HG03565 (cell line): ENCODE measurements at regions not wholly inside any gene's neighbourhood (a gene's known extent, or its start where the extent isn't known, plus 50 kb on each side); places are given as distances from the start of the nearest gene placed in this dataset.

ENCODE experiments used
- ATAC-seq: cut with Tn5 transposase; IDR thresholded peaks from one replicate; pipeline ENCODE4 v1.9.1; 2021; ENCODE audit warnings: mild to moderate bottlenecking, moderate library complexity; ENCODE audit not compliant: unreplicated experiment

DNA sequence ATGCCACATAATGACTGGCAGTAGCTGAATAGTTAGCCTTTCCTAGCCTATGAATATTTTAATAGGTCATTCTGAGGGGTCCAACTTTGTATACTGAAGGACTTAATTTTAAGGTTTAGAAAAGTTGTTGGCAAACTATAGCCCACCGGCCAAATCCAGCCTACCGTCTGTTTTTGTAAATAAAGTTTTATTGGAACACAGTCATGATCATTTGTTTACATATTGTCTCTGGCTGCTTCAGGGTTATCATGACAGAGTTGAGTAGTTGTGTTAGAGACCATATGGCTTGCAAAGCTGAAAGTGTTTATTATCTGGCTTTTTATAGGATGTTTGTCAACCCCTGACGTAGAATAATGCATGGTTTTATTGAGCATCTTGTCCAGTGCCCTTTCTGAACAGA, 73.4 kb downstream of the NTMT2 start:
- no peak for ATAC-seq

DNA sequence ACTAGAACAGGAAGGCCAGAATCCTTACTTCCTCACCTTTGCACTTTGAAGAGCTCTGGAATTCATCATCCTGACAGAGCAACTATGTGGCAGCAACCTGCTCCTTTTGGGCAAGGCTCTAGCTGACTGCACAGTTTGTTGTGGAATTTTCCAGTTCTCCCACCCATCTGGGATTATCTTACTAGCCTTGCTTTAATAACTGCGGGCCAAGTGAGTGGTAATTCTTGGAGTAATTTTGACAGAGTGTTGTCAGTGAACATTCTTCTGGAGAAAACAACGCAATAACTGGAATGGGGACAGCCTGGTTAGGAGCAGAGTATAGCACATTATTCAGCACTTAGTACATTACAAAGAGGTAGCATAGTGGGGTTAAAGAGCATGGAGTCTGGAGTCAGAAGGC, 75.3 kb downstream of the NTMT2 start:
- ATAC-seq: no peak

DNA sequence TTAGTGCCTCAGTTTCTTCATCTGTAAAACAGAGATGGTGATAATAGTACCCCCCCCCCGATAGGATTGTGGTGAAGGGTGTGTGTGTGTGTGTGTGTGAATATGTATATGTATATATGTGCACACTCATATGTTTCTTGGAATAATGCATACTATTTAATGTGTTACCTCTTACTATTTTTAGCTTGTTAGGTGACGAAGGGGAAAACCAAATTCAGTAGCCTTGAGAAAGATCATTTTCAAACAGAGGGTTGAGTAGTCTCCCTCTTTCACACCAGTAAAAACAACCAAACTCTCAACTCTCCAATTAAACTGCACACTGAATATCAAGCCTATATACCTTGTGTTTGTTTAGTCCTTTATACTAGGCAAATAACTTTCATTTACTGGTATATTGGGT, 75.7 kb downstream of the NTMT2 start:
- no peak for ATAC-seq

DNA sequence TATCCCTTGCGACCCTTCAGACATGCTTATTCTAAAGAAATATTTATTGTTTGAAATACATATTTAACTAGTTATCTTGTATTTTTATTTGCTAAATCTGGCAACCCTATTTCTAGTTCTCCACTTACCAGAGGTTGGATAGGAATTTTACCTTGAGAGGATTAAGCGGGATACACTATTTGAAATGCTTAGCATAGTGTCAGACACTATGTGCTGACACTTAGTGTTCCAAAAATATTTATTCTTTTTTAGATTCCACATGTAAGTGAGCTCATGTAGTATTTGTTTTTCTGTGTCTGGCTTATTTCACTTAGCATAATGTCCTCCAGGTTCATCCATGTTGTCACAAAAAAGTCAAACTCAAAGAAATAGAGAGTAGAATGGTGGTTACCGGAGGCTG, 78.7 kb downstream of the NTMT2 start:
- ATAC-seq: no peak

DNA sequence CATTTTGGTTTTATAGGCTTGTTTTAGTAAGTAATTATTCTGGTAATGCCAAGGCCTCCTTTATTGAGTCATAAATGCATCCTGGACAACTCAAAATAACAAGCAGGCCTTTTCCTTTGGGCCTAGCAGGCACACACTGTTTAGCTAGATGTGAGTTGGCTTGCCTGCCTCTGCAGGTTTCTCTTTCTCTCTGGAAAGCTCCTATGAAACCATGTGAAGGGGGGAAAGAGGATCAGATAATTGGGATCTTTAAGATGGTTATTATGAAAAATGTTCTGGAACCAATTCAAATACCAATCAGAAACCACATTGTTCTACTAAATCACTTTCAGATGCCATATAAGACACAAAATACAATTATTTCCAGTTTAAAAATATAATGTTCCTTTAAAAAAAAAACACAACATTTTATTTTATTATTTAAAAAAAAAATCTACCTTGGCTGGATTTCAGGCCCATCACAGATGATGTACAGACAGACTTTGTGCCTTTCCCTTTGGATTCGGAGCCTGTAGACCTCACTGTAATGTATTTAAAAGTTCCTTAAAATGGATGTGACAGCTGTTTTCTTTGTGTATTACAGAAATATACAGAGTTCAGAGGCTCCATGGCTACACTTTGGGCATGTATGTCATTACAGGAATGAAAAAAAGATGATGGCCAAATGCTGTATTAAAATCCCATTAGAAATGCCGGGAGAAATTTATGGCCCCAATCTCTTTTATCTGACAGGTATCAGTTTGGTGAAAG, 80.2 kb downstream of the NTMT2 start:
- ATAC-seq: no peak

DNA sequence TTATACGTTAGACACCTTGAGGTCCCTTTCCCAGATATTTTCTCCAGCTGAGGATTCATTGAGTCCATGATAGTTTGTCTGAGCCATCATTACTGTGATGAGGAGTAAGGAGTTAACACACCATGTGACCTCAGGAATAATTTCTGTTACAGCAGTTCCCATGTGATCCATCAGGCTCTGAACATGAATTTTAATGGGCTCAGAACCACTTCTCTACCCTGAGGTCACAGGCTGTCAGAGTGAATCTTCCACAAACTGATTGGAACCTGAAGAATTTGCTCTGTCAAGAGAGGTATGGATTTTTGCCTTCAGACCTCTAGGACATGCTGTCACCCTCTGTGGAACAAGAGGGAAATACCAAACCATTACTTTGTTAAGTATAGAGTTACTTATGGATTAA, 81.0 kb downstream of the NTMT2 start:
- ATAC-seq: no peak

DNA sequence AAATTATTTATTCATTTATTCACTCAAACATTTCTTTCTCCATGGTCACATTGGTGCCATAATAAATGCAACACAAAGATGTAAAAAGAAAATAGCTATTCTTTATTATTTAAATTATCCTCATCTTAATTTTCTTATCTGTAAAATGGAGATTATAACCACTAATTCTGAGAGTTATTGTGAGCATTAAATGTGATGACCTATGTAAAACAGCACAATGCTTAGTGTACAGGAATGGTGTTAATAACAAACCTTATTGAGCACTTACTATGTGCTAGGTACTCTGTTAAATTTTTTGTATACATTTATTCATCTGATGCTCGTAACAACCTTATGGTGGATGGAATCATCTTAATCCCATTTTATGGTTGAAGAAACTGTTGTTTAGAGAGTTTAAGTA, 84.6 kb downstream of the NTMT2 start:
- ATAC-seq: no peak

DNA sequence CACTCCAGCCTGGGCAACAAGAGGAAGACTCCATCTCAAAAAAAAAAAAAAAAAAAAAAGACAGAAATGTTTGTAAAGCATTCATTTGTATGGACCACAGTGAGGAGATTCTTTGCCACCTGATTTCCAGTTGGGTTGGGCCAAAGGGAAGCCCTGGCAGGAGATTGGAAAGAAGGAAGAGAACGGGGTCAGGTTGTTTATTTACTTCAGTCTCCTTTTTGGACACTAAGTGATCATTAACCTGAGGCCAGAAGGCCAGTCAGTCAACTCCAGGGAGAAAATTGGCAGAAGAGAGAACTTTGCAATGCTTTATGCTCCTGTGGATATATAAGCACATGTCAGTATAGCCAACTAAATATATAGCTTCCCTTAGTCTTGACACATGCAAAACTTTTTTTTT, 85.9 kb downstream of the NTMT2 start:
- no peak for ATAC-seq

DNA sequence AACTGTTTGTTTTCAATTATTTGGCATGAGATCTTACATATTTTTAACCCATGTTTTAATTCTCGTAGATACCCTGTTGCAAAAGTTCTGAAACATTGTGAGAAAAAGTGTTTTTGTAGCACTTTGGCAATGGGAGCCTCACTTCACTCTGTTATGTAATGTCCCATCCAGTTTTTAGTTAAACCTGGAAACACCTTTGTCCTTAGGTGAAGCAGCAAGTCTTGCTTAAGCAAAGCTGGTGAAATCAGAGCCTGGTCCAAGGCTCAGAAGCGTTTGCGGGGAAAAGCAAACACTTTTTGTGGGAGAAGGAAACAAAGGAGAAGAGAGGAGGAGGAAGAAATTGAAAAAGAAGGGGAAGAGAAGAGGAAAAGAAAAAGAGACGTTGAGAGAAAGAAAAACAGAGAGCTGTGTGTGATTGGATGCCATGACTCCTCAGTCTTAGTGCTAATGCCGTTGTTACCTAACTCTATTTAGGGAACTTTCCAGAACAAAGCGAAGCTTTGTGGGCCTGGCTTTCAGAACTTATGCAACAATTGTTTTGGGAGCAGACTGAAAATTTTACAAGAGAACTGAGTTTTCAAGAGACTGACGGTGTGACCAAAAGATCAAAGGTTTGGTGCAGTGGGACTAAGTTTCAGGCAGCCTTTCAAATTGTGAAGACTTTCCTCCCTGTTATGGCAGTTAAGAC, 93.1 kb downstream of the NTMT2 start:
- ATAC-seq: no peak

DNA sequence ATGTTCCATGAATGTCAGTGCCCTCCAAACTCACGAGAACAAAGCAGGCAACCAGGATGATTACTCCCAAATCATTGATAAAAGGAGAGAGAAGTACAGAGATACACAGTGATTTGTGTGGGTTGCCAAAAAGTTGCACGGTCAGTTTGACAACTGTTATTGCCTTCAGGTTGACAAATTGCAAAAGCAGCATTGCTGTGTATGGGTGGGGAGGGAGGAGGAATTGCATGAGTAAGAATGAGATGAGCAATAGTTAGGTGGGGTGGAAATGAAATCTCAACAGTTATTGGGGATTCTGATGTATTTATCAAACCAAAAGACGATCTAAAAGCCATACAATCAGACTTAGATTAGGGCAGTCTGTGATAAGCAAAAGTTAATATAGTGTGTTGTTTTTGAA, 93.7 kb downstream of the NTMT2 start:
- ATAC-seq: no peak

DNA sequence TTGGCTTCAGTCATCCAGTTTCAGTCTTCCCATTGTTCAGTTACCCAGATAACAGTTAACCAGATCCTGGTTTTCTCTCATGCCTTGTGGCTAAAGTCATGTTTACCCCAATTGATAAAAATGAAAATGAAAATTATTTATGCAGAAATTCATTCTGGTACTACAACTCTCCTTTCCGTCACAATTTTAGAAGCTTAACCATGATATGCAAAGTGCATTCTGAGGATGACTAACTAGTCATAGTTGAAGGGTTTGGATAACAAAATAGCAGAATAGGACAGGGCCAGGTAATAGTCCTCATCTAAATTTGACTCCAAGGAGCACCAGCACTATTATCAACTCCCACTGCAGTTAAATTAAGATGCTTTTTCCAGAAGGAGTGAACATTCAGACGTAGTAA, 94.7 kb downstream of the NTMT2 start:
- peak; percentile 98 for ATAC-seq

DNA sequence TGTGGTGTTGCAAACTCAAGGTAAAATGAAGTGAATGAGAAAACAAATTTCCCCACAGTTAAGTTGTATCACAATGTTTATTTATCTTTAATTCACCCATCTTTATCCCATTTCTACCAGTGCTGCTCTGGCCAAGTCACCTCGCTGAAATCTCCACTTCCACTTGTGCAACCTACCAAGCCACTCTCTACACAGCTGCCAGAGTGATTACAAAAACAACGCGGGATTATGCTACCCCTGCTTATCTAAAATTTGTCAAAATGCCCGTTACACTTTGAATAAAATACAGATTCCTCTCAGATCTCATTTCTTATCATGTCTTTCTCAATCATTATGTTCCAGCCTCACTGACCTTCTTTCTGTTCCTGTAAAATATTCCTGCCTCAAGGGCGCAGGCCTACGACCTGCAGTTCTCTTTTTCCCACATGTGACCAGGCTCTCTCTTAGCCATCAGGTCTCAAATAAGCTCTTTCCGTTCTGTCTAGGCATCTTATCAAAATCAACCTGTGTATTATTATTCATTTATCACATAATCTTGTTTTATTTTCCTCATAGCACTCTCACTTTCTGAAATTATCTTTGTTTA, 95.6 kb downstream of the NTMT2 start:
- ATAC-seq: no peak

DNA sequence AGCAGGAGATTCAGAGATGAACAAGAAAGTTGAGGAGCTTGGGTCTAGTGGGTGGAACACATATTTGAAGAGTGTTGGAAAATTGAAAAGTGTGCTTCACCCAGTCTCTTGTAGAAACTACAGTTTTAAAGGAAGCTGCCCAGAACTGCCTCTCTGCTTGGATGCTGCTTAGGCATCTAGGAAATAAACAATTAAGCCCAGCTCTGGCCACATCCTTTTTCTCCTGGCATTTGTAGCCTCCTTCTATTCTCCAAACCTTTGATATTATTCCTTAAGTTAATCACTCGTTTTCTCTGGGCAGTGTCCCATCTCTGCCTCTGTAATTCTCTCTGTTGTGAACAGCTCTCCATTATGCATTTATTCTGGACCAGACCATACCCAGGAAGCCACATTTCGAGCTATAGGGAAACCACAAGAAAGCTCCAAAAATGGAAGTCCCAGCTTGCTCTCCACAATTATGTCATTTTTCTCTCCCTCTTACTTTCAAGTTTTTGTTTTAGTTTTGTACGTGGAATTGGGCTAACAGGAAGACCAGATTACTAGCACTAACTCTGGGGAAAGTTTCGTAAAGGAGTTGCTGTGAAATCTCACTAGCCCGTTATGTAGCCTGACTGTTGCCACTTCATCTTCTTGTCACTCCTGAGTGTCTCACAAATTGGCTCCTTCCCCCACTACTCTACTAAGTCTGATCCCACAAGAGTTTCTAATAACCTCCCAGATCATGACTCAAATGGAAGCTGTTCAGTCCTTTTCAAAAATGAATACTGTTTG, 102.2 kb downstream of the NTMT2 start:
- peak; percentile 54 for ATAC-seq

DNA sequence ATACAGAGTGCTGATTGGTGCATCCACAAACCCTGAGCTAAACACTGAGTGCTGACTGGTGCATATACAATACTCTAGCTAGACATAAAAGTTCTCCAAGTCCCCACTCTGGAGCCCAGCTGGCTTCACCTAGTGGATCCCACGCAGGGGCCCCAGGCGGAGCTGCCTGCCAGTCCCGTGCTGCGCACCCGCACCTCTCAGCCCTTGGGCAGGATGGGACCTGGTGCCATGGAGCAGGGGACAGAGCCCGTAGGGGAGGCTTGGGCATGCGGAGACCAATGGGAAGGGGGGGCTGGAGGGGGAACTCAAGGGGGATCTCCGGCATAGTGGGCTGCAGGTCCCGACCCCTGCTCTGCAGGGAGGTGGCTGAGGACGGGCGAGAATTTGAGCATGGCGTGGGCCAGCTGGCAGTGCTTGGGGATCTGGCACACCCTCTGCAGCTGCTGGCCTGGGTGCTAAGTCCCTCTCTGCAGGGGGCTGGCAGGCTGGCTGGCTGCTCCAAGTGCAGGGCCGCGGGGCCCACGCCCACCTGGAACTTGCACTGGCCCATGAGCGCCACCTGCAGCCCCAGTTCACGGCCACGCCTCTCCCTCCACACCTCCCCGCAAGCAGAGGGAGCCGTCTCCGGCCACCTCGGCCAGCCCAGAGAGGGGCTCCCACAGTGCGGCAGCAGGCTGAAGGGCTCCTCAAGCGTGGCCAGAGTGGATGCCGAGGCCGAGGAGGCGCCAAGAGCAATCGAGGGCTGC, 104.9 kb downstream of the NTMT2 start:
- no peak for ATAC-seq

DNA sequence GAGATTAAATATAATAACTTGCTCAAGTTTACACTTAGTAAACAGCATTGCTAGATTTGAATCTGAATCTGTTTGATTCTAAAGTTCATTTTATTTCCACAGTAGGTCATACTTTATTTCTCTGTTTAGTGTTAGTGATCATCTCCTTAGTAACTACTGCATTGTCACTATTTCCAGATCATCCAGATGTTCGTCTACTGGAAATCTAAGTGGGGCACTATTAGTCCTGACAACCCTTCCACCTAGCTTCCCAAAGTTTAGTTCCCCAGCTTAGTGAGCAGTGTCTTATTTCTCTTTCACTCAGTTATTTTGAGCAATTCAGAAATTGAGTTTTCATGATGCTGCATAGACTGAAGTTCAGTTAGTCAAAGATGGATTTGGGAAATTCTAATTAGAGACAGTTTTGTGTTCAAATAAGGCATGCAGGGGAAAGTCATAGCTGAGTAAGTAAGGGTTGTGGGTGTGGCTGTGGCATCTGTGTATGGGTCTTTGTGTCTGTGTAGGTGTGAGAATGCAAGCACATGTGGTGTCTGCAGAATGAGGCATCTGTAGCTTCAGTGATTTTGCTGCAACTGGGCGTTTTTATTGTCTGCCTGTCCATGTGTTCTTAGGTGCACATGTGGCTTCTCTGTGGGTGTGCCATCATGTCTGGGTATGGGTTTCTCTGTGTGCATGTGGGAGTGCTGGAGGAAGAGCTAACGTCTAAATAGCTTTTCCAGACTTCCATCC, 107.3 kb downstream of the NTMT2 start:
- ATAC-seq: no peak

DNA sequence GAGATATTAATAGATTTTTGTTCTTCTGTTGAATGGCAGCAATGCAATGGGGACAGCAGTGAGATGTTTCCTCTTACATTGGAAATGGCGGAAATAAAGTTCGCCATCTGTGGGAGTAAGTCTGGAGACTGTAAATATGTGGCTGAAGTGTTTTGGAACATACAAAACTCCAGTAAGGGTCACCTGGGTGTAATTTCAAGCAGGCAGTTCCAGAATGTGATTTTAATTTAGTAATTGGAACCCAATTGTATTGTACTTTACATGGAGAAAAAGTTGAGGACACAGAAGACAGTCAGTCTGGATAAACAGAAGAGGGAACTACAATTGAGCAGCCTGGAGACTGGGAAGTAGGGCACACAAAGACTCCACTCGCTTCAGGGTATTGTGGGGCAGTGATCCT, 108.6 kb downstream of the NTMT2 start:
- ATAC-seq: no peak

DNA sequence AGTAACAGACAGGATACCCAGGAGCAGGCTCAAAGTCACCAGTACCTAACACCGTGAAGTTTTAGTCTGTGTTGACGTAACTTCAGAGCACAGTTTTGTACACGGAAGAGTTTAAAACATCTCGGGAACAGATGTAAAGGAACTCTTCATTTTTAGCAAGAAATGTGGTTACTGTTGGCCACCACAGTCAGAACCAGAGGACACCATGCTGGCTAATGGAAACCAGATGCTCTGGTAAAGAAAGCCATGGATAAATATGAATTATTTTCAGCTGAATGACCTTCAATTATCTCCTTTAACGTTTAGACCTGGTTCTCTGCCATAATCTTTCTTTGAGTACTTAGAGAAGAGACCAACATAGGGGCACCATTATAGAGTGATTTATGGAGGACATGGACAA, 115.9 kb downstream of the NTMT2 start:
- ATAC-seq: no peak

DNA sequence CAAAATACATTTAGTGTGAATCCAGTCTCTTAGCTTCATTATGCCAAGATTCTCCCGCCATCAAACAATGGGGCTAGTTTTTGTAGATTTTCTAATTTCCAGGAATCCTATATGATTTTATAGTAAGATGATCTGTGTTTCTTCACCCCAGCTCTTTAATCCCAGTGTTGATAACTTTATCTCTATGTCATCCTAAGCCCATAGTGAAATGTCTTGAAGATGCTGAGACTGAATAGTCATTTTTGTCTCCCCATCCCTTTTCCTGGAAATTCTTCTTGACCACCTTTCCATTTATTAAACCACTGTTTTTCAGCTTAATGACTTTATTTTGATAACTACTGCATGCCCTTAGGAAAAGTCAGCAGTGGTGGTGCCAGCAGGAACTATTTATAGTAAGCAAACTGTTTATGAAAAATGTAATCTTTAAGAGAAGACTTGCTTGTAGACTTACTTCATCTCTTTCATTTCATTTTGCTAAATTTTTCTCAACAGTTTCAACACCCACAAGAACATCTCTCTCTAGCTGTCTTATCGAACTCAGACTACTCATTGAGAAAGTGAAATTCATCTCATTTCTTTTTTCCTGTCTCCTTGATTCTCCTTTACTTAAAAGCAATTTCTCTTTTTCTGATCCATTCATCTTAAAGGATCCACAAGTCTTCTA, 116.6 kb downstream of the NTMT2 start:
- no peak for ATAC-seq

DNA sequence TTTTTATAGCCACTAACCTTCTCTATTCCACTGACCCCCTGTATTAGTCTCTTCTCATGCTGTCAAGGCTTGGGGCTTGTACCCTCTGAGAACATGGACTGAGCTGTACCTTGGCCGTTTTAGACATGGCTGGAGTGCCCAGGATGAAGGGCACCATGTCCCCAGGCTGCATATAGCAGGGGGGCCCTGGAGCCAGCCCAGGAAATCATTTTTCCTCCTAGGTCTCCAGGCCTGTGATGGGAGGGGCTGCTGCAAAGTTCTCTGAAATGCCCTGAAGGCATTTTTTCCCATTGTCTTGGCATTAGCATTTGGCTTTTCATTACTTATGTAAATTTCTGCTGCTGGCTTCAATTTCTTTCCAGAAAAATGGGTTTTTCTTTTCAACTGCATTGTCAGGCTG, 119.5 kb downstream of the NTMT2 start:
- no peak for ATAC-seq

DNA sequence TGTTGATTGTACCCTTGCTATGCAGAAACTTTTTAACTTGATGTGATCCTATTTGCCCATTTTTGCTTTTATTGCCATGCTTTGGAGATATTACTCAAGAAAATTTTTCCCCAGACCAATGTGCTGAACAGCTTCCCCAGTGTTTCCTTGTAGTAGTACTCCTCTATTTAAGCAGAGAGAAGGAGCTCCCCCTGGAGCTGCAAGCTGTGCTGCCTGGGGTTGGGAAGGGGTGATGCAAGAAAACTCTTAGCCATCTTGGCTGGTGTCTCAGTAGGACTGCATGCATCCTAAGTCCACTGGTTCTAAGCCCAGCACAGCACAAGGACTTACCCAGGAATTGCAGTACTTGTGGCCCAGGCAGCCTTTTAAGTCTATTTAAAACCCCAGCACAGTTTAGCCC, 121.6 kb downstream of the NTMT2 start:
- no peak for ATAC-seq
